ENCODE measurements at regions not wholly inside any gene's neighbourhood (a gene's known extent, or its start where the extent isn't known, plus 50 kb on each side); places are given as distances from the start of the nearest gene placed in this dataset.
"Not testable (repeated sequence)": the region's sequence is repeated elsewhere in the genome, so short reads cannot be mapped to it uniquely, and the experiment has no call there.

GRCh38 chr4:116665716-116666115 lies 419.7 kb downstream of the TRAM1L1 start:
- no peak for DNase-seq (ENCODE audit: low read depth in 2 of 2)

GRCh38 chr4:116664198-116664597 lies 421.2 kb downstream of the TRAM1L1 start:
- no peak for DNase-seq (ENCODE audit: low read depth in 2 of 2)

GRCh38 chr4:116639070-116639577 lies 446.3 kb downstream of the TRAM1L1 start:
- no peak for DNase-seq (ENCODE audit: low read depth in 2 of 2)

- DNase-seq (ENCODE audit: low read depth in 2 of 2), result no peak
Measured at GRCh38 chr4:116638592-116638991, 446.8 kb downstream of the TRAM1L1 start.

GRCh38 chr4:116636917-116637316 lies 448.5 kb downstream of the TRAM1L1 start:
- no peak for DNase-seq (ENCODE audit: low read depth in 2 of 2)

GRCh38 chr4:116632269-116632668 lies 453.1 kb downstream of the TRAM1L1 start:
- no peak for DNase-seq (ENCODE audit: low read depth in 2 of 2)

GRCh38 chr4:116628598-116628997 lies 456.8 kb downstream of the TRAM1L1 start:
- DNase-seq (ENCODE audit: low read depth in 2 of 2), result no peak

- no peak for DNase-seq (ENCODE audit: low read depth in 2 of 2)
Measured at GRCh38 chr4:116627545-116627944, 457.8 kb downstream of the TRAM1L1 start.

- not testable (repeated sequence) for DNase-seq (ENCODE audit: low read depth in 2 of 2)
Measured at GRCh38 chr4:116619508-116619907, 465.9 kb downstream of the TRAM1L1 start.

GRCh38 chr4:116618638-116619037 lies 466.7 kb downstream of the TRAM1L1 start:
- no peak for DNase-seq (ENCODE audit: low read depth in 2 of 2)

- DNase-seq (ENCODE audit: low read depth in 2 of 2), result no peak
Measured at GRCh38 chr4:116603096-116603495, 482.3 kb downstream of the TRAM1L1 start.

- peak in 1 of 2 donors; percentile 8 for DNase-seq (ENCODE audit: low read depth in 2 of 2)
Measured at GRCh38 chr4:116599859-116600258, 485.5 kb downstream of the TRAM1L1 start.

- DNase-seq (ENCODE audit: low read depth in 2 of 2), result no peak
Measured at GRCh38 chr4:116598980-116599789, 486.2 kb downstream of the TRAM1L1 start.

- DNase-seq (ENCODE audit: low read depth in 2 of 2), result no peak
Measured at GRCh38 chr4:116598155-116598979, 487.0 kb downstream of the TRAM1L1 start.

- DNase-seq (ENCODE audit: low read depth in 2 of 2), result no peak
Measured at GRCh38 chr4:116590648-116591047, 494.7 kb downstream of the TRAM1L1 start.

- no peak for DNase-seq (ENCODE audit: low read depth in 2 of 2)
Measured at GRCh38 chr4:116588783-116589182, 496.6 kb downstream of the TRAM1L1 start.

GRCh38 chr4:116585246-116585645 lies 500.1 kb downstream of the TRAM1L1 start:
- no peak for DNase-seq (ENCODE audit: low read depth in 2 of 2)

GRCh38 chr4:116577321-116577720 lies 508.1 kb downstream of the TRAM1L1 start:
- DNase-seq (ENCODE audit: low read depth in 2 of 2), result no peak

- DNase-seq (ENCODE audit: low read depth in 2 of 2), result no peak
Measured at GRCh38 chr4:116573540-116573939, 511.8 kb downstream of the TRAM1L1 start.

- DNase-seq (ENCODE audit: low read depth in 2 of 2), result no peak
Measured at GRCh38 chr4:116561768-116562167, 523.6 kb downstream of the TRAM1L1 start.

- no peak for DNase-seq (ENCODE audit: low read depth in 2 of 2)
Measured at GRCh38 chr4:116551806-116552205, 533.6 kb downstream of the TRAM1L1 start.

GRCh38 chr4:116547632-116548031 lies 537.7 kb downstream of the TRAM1L1 start:
- no peak for DNase-seq (ENCODE audit: low read depth in 2 of 2)

GRCh38 chr4:116546759-116547158 lies 538.6 kb downstream of the TRAM1L1 start:
- no peak for DNase-seq (ENCODE audit: low read depth in 2 of 2)
